Endothelial cell of hepatic sinusoid (primary cell): ENCODE measurements at regions not wholly inside any gene's neighbourhood (a gene's known extent, or its start where the extent isn't known, plus 50 kb on each side); places are given as distances from the start of the nearest gene placed in this dataset.

Experiments used
- in situ Hi-C: cut with HindIII; loops from 2 replicates; pipeline ENCODE4 v1.10.0; 2017; ENCODE audit warnings: low sequenced_read_pairs

DNA sequence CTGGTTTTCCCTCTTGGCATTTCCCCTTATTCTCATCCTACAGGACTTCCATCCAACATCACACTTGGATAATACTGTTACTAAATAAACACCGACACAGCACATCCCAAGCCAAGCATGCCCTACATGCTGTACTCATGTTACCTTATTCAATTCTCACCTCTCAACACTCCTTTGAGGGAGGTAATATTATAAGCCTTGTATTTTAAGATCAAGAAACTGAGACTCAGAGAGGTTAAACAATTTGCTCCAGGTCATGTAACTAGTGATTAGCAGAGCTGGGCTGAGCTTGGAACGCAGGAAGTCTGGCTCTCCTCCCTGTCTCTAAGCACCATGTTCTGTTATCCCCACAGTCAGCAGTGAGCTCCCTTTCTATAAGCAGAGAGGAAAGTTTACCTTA, 333.6 kb upstream of the IGFBP7 start:
- in situ Hi-C loops = no loop called here

GRCh38 chr4:57443308-57443707, 333.1 kb upstream of the IGFBP7 start:
- in situ Hi-C loops = no loop called here

- in situ Hi-C loops = no loop called here
Measured at GRCh38 chr4:57442831-57443291, 332.7 kb upstream of the IGFBP7 start.

GRCh38 chr4:57442241-57442640, 332.1 kb upstream of the IGFBP7 start:
- in situ Hi-C loops = no loop called here

GRCh38 chr4:57437649-57438048, 327.5 kb upstream of the IGFBP7 start:
- in situ Hi-C loops = no loop called here

DNA sequence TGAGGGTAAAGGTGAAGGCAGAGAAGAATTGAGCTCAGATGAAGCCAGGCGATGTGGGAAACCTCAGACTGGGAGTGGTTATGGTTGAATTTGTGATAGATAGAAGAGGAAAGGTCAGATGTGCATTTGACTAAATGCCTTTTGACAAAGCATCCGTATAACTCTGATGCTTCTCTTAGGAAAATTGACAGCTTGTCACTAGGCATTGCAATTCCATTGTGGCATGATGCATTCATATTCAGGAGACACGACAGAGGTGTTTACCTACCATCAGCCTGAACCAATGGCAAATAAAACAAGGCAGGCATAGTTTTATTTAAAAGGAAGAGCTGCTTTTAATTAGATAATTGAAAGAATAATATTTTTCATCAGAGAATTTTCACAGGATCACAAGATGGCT, 325.1 kb upstream of the IGFBP7 start:
- in situ Hi-C loops = no loop called here

DNA sequence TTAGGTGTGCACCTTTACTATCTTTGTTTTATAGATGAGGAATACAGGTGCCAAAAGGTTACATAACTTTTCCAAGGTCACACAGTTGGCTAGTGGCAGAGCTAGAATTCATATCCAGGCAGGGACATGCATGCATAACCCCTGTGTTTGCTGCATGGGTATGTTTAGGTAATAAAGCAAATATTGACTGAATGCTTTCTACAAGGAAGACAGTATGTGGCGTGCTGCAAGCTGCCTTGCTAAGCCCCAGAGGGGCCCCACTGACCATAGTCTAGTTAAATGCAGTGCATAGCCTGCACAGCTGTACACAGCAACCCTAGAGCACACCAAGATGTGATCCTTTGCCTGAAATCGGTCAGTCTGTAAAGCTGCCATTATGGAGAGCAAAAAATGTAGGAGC, 320.5 kb upstream of the IGFBP7 start:
- in situ Hi-C loops = no loop called here

DNA sequence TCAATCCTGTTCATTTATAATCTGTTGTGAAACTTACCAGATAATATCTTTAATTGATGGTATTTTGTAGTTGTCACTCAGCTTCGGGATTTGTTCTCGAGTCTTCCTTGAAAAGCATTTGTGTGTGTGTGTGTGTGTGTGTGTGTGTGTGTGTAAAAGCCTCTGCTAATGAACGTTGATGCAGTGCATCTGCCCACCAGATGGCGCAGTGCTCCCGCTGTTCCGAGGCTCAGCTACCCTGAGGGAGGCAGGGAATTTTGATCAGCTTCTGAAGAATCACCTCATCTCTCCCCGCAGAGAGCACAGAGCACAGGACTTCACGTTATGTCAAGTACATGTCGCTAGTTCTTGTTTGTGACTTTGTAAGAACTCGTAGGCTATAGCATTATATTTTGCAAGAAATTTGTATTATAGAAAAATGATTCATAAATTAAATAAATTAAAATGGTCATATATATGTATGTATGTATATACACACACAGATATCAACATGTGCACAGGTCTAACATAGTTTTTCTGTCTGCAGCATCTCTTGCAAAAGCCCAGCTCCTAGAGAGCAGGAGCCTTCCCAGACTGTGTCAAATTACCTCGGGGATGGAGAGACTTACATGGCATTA, 316.7 kb upstream of the IGFBP7 start:
- in situ Hi-C loops = no loop called here

DNA sequence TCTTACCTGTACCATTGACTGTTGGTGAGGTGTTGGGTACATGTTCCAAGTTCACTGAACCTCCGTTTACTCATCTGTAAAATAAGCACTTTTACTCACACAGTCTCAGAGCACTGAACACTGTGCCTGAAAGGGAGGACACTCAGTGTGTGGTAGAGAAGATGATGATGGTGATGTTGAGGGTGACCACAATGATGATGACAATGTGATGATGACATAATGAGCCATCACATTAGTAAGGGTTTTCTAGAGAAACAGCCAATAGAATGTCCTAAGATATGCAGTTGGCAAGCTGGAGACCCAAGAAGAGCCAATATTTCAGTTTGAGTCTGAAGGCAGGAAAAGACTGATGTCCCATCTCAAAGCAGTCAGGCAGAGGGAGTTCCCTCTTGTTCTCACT, 315.4 kb upstream of the IGFBP7 start:
- in situ Hi-C loops = no loop called here

DNA sequence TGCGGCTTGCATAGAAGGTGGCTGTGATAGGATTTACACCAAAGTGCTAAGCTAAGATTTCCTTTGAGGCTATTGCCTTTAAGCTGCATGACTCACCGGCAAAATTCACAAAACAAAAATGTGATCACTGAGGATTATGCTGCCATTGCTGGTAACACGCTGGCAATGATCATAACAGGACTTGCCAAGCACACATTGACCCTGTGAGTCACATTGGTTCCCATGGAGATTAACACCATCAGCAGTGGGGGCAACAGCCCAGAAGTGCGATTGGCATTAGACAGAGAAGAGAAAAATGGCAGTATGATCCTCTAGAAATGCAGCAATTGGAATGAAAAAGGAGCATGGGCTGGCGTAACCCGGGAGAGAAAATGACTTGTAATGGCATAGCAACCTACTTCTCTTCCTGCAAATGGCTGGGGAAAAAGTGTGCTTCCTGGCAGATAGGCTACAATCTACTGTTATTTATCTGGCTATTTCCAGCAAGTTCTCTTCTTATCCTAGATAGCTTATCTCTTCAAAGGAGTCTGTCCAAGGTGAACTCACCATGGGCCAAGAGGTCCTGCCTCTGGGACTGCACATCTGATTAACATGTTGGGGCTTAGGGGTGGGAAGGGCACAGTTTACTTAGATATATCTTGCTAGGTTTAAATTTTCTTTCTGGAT, 314.2 kb upstream of the IGFBP7 start:
- in situ Hi-C loops = no loop called here

GRCh38 chr4:57418133-57418532, 307.9 kb upstream of the IGFBP7 start:
- in situ Hi-C loops = no loop called here

GRCh38 chr4:57412259-57413054, 302.3 kb upstream of the IGFBP7 start:
- in situ Hi-C loops = no loop called here

DNA sequence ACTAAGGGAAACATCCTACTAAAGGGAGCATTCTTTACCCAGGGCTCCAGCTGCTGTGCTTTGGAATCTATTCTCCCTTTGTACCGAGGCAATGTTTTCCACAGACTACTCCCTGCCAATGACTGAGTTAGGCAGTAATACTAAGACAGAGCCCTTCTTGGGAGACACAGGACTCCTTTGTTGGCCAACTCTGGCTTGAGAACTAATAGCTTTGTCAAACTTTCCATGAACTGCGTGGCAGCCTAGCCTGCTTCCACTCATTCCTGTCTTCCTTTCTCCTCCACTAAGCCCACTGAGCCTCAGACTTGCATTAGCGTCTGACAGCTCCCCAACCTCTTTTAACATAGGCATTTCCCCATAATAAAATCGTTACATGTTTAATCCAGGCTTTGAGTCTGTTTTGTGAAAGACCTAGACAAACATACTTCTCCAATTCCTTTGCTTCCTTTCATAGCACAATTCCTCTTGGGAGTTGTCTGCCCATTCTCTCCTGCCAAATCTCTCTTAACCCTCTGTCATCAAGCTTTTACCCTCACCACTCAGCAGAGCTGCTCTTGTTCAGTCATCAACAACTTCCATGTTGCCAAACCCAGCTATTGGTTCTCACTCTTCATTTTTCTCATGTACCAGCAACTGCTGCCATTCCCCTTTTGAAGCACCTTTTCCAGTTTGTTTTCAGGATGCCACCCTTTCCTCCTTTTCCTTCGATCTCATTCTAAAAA, 300.3 kb upstream of the IGFBP7 start:
- in situ Hi-C loops = no loop called here

DNA sequence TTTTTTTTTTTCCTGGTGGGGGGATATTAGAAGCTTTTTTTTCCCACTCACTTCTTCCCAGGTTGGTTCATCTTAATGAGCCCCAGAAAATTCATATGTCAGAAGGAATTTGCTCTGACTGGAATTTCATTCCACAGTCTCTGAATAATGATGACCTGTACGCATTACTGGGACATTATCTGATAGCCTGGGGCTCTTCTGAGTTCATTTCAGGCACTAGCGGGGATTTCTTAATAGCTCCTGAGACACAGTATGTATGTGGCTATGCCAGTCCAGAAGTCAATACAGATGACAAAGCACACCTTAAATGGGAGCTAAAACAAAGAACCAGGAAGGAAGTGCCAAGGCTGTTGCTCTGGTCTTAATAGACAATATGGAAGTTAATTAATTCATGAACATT, 295.2 kb upstream of the IGFBP7 start:
- in situ Hi-C loops = no loop called here

DNA sequence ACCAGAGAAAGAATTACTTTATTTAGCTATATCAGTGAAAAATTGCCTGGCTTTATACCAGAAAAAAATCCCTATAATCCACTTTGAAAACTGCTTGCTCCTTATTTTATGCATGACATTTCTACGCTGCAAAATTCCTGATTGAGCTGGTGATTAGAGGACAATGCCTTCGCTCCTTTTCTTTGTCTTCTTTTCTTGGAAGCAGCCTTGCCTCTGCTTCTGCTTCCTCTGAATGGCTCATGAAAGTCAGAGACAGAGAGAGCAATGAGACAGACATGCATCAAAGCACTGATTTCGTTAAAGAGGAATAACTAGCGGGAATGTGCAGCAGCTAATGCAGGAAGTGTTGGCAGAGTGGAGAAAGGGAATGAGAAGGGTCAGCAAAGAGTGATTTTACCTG, 294.3 kb upstream of the IGFBP7 start:
- in situ Hi-C loops = no loop called here

DNA sequence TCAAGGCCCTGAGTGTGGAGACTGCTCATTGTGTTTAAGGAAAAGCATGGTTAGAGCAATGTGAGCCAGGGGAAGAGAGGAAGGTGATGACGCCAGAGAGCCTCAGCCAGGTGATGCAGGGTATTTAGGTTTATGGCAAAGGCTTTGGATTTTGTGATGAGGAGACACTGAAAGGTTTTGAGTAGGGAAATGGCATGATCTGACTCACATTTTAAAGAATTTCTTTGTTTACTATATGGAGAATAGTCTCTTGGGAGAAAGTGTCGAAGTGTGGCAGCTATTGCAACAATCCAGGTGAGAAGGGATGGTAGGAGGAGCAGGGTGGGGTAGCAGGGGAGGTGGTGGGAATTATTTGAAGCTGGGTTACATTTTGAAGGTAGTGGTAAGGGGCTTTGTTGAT, 293.4 kb upstream of the IGFBP7 start:
- in situ Hi-C loops = no loop called here

DNA sequence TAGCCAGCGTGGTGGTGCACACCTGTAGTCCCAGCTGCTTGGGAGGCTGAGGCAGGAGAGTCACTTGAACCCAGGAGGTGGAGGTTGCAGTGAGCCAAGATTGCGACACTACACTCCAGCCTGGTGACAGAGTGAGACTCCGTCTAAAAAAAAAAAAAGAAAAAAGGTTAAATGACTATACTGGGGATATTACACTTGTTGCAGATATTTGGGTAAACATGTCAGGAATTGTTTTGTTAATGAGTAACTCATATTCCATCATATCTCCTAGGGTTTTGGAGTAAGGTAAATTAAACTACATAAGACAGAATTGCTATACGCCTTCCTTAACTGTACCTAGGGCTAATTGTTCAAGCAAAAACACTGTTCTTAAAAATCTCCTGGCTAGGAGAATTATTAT, 291.4 kb upstream of the IGFBP7 start:
- in situ Hi-C loops = no loop called here

DNA sequence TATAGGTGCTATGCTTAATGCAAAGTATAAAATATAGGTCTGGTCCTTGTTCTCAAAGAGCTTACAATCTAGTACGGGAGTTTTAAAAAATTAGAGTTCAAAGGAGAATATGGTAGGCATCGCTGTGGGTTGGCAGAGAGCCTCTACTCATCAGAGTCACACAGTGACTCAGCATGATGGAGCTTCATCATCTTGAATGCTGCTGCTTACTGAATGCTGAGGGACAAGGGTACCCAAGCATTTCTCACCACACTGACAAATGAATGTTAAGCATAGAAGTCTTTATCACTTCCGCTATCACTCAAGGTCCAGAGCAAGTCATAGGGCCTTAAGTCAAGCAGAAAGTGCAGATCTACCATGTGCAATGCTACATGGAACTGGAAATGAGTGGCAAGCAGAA, 268.6 kb upstream of the IGFBP7 start:
- in situ Hi-C loops = no loop called here

DNA sequence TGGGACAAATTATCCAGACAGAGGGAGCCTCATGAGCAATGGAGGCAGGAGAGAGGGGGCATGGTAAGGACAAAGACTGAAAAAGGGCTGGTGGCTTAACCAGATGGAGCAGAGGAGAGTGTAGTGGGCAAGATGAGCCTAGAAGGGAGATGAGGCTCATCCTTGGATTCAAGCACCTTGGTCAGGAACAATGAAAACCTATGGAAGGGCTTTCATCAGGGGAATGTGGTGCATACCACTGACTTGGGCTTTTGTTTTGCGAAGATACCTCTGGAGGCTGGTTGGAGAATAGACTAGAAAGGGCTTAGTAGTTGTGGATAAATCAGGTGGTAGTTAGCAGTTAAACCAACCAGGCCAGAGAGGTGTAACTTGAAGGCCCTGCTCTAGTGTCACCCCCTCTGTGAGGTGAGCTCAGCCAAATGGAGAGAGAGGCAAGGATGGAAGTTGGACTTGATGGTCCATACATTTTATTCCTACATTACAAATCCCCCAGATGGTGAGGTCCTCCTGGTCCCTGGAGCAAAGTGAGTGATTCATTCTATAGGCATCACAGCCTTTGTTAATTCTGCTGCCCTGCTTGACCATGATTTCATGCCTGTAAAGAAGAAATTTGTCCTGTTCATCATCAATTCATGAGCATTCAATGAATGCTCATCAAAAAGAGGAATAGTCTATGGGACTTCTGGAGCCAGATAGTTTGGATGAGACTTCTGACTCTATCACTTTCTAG, 264.8 kb upstream of the IGFBP7 start:
- in situ Hi-C loops = no loop called here

DNA sequence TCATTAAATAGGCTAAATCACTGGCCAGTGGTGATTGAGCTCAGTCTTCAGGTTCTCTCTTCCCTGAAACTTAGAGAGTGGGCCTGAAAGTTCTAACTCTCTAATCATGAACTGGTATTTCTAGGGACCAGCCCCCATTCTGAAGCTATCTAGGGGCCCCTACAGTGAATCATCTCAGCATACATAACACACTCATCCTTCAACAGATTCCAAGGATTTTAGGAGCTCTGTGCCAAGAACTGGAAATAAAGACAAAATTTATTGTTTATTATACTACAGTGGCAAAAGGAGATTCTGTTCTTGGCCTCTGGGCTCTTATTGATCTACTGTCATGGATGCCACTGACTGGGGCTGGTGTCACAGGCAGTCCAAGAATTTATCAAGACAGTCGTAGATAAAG, 263.8 kb upstream of the IGFBP7 start:
- in situ Hi-C loops = no loop called here

DNA sequence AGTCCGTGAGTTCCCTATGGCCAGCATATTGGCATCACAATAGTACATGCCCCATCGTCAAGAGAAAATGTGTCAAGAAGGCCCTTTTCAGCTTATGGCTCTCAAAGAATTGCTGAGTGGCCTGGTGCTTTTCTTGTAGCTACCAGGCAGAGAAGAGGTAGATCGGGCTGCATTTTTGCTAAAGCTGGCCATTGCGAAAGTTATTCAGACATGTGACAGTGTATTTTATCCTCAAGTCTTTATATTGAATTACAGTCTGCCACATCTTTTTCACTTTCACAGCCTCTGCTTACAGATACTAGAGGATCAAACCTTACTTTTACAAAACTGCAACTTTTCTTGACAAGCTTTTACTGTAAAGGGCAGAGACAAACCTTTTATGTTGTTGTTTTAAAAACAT, 261.5 kb upstream of the IGFBP7 start:
- in situ Hi-C loops = no loop called here
